ENCODE measurements at regions not wholly inside any gene's neighbourhood (a gene's known extent, or its start where the extent isn't known, plus 50 kb on each side); places are given as distances from the start of the nearest gene placed in this dataset.
"Not testable (repeated sequence)": the region's sequence is repeated elsewhere in the genome, so short reads cannot be mapped to it uniquely, and the experiment has no call there.

GRCh38 chr5:72760259-72760658, 56.2 kb upstream of the TNPO1 start:
- DNase-seq (ENCODE audit: low read depth) = no peak

GRCh38 chr5:72752909-72753308, 63.6 kb upstream of the TNPO1 start:
- DNase-seq (ENCODE audit: low read depth) = no peak

GRCh38 chr5:72749362-72749997, 67.0 kb upstream of the TNPO1 start:
- no peak for DNase-seq (ENCODE audit: low read depth)

GRCh38 chr5:72747826-72748225, 68.6 kb upstream of the TNPO1 start:
- no peak for DNase-seq (ENCODE audit: low read depth)

- DNase-seq (ENCODE audit: low read depth) = no peak
These were observed 69.7 kb upstream of the TNPO1 start for GRCh38 chr5:72746736-72747135.

- no peak for DNase-seq (ENCODE audit: low read depth)
These were observed 72.3 kb upstream of the TNPO1 start for GRCh38 chr5:72744136-72744535.

GRCh38 chr5:72741805-72742204, 74.7 kb upstream of the TNPO1 start:
- no peak for DNase-seq (ENCODE audit: low read depth)

GRCh38 chr5:72733810-72734209, 82.7 kb upstream of the TNPO1 start:
- DNase-seq (ENCODE audit: low read depth) = no peak

- no peak for DNase-seq (ENCODE audit: low read depth)
These were observed 92.9 kb upstream of the TNPO1 start for GRCh38 chr5:72723581-72723980.

GRCh38 chr5:72722792-72723452, 93.5 kb upstream of the TNPO1 start:
- DNase-seq (ENCODE audit: low read depth) = no peak

GRCh38 chr5:72721844-72722243, 94.6 kb upstream of the TNPO1 start:
- no peak for DNase-seq (ENCODE audit: low read depth)

- DNase-seq (ENCODE audit: low read depth) = no peak
These were observed 96.3 kb upstream of the TNPO1 start for GRCh38 chr5:72720205-72720604.

GRCh38 chr5:72711351-72711750, 105.1 kb upstream of the TNPO1 start:
- DNase-seq (ENCODE audit: low read depth) = no peak

- no peak for DNase-seq (ENCODE audit: low read depth)
These were observed 107.1 kb upstream of the TNPO1 start for GRCh38 chr5:72709341-72709740.

- no peak for DNase-seq (ENCODE audit: low read depth)
These were observed 111.3 kb upstream of the TNPO1 start for GRCh38 chr5:72705178-72705577.

GRCh38 chr5:72703876-72704275, 112.6 kb upstream of the TNPO1 start:
- DNase-seq (ENCODE audit: low read depth) = no peak

GRCh38 chr5:72702881-72703434, 113.5 kb upstream of the TNPO1 start:
- DNase-seq (ENCODE audit: low read depth) = no peak

GRCh38 chr5:72702105-72702504, 114.4 kb upstream of the TNPO1 start:
- not testable (repeated sequence) for DNase-seq (ENCODE audit: low read depth)

- no peak for DNase-seq (ENCODE audit: low read depth)
These were observed 118.0 kb upstream of the TNPO1 start for GRCh38 chr5:72698481-72698880.

GRCh38 chr5:72697622-72698021, 118.8 kb upstream of the TNPO1 start:
- DNase-seq (ENCODE audit: low read depth) = no peak

- DNase-seq (ENCODE audit: low read depth) = no peak
These were observed 120.8 kb upstream of the TNPO1 start for GRCh38 chr5:72695659-72696058.

- no peak for DNase-seq (ENCODE audit: low read depth)
These were observed 121.6 kb upstream of the TNPO1 start for GRCh38 chr5:72694856-72695255.

- DNase-seq (ENCODE audit: low read depth) = no peak
These were observed 122.8 kb upstream of the TNPO1 start for GRCh38 chr5:72693546-72694205.

All from stimulated activated CD8-positive, alpha-beta memory T cell treated with anti-CD3 and anti-CD28 coated beads, Interleukin-7, amount 100 ng/mL, for 24 hours (primary cell).